Psoas muscle (tissue), 7 donors: ENCODE measurements at regions not wholly inside any gene's neighbourhood (a gene's known extent, or its start where the extent isn't known, plus 50 kb on each side); places are given as distances from the start of the nearest gene placed in this dataset.

Experiments
- ATAC-seq, 4 donors: fragments of 200-7000 bp; cut with Tn5 transposase; one replicate each; pipeline ENCODE4 v1.9.1; 2020; ENCODE audit warnings: moderate library complexity in 3 of 4, mild to moderate bottlenecking in 2 of 4
- DNase-seq, 2 donors: peaks; one replicate each; pipeline ENCODE4 v3.0.0-alpha.2; 2020
- H3K27ac ChIP-seq: fragments of 200-600 bp; one replicate; pipeline ENCODE4 v1.8.0; 2022
- H3K27me3 ChIP-seq, 3 donors: fragments of 200-600 bp in 1 of 3; one replicate each; pipeline versions ENCODE4 v1.6.1 to v1.8.0; 2013 to 2022; ENCODE audit warnings: low read length in 2 of 3, mild to moderate bottlenecking in 2 of 3, moderate library complexity in 1 of 3; ENCODE audit not compliant: insufficient read depth in 3 of 3
- H3K36me3 ChIP-seq, 2 donors: fragments of 200-600 bp in 1 of 2; one replicate each; pipeline versions ENCODE4 v1.6.1 to v1.8.0; 2013 to 2022; ENCODE audit warnings: low read depth in 1 of 2, mild to moderate bottlenecking in 1 of 2, moderate library complexity in 1 of 2; ENCODE audit not compliant: insufficient read depth in 1 of 2
- H3K4me1 ChIP-seq: fragments of 200-600 bp; one replicate; pipeline ENCODE4 v1.8.0; 2022
- H3K4me3 ChIP-seq: fragments of 200-600 bp; one replicate; pipeline ENCODE4 v1.8.0; 2022; ENCODE audit warnings: mild to moderate bottlenecking
- H3K9me3 ChIP-seq: fragments of 200-600 bp; one replicate; pipeline ENCODE4 v1.8.0; 2022
- WGBS, 3 donors: extraction: QIAGEN DNeasy Blood & Tissue Kit; methylation state at CpG; one replicate each; pipeline versions ENCODE4 v1.1.6 to v1.1.7; 2013; 5-methylcytosine and 5-hydroxymethylcytosine counted together
- intact Hi-C, 2 donors: fragments of 100-400 bp; cut with DNase I; formaldehyde crosslinking; loops; one replicate each; pipeline versions ENCODE4 v1.11.0 to v1.14.2; 2022
- TF ChIP-seq, protein P1 (sequence below): fragments of 200-600 bp; IDR thresholded peaks from one replicate; pipeline ENCODE4 v1.8.0; 2022; ENCODE audit warnings: antibody characterized with exemption
- donor health status: healthy with polysubstance abuse.
- donor health status: DM: no; HTN: no; CAD: no; lungs with moderate emphysema.
- donor health status: Bipolar disorder and iron deficiency.
- donor health status: healthy.
- donor health status: DM: yes; HTN: yes; CAD: no.
- donor health status: DM: no; HTN: no; CAD: no.
- donor health status: DM: yes; HTN: yes; CAD: no.

DNA sequence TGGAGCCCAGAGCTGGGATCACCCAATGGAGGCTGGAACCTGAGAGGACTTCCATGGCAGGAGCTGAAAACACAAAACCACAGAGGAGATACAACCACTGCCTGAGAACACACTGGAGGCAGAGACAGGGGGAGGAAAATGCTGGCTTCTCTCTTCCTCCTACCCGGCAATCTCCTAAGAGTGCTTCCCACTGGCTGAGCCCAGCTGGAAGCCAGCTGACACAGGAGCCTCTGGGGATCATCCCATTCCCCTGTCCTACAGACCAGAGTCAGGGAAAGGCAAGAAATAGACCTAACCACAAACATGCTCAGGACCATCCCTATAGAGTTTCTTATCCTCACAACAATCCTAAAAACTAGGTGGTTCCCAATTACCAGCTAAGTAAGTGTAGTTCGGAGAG is 112.4 kb upstream of the CDH5 start:
- H3K36me3 ChIP-seq, result no peaks in the 10 kb centered on the region
- intact Hi-C loops, result no loop called here
- DNase-seq, result peak in 1 of 2 donors; percentile 27
- H3K27me3 ChIP-seq, result peaks cover 0 to 3% (median 0%) of the 10 kb centered on the region in 3 donors
- no peak for ATAC-seq
- H3K4me1 ChIP-seq, result no peaks in the 10 kb centered on the region
- no peak overlapping the region for H3K4me3 ChIP-seq
- no peaks in the 10 kb centered on the region for H3K9me3 ChIP-seq
- 69 to 75% (median 74%) methylated on average over 2 of the region's 2 CpGs for WGBS, 3 donors
- TF ChIP-seq, protein P1, sequence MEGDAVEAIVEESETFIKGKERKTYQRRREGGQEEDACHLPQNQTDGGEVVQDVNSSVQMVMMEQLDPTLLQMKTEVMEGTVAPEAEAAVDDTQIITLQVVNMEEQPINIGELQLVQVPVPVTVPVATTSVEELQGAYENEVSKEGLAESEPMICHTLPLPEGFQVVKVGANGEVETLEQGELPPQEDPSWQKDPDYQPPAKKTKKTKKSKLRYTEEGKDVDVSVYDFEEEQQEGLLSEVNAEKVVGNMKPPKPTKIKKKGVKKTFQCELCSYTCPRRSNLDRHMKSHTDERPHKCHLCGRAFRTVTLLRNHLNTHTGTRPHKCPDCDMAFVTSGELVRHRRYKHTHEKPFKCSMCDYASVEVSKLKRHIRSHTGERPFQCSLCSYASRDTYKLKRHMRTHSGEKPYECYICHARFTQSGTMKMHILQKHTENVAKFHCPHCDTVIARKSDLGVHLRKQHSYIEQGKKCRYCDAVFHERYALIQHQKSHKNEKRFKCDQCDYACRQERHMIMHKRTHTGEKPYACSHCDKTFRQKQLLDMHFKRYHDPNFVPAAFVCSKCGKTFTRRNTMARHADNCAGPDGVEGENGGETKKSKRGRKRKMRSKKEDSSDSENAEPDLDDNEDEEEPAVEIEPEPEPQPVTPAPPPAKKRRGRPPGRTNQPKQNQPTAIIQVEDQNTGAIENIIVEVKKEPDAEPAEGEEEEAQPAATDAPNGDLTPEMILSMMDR, result no peak
- H3K27ac ChIP-seq, result no peak overlapping the region

DNA sequence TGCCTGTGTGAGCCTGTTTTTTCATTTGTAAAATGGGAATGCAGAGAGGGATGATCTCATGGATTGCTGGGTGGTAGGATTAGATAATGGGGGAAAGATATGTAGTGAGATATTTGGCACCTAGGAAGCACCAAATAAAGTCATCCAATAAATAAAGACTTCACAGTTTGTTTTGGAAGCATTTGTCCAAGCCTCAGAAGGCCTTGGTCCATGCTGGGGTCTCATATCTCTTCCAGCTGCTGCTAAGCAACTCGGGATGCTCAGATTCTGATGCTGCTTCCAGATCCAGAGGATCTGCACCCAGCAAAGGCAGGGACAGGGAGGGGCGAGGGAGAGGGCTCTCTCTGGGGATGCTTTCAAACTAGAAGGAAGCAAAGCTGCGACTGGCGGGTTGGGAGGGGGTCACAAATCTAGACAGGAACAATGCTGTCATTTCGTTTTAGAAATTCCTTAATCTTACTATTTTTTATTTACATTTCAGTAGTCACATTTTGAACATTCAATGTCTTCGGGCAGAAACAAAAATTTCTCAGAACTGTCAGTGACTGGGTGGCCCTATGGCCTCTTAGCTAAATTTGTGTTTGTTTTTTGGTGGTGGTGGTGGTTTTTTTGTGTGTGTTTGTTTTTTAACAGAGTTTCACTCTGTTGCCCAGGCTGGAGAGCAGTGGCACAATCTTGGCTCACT is 114.9 kb upstream of the CDH5 start:
- H3K27me3 ChIP-seq, result peaks cover 0 to 3% (median 0%) of the 10 kb centered on the region in 3 donors
- TF ChIP-seq, protein P1, result no peak
- ATAC-seq (no peak), DNase-seq (peak in 1 of 2 donors; percentile 52)
- 76 to 83% (median 77%) methylated on average over 6 of the region's 6 CpGs for WGBS, 3 donors
- no peaks in the 10 kb centered on the region for H3K36me3 ChIP-seq
- H3K4me1 ChIP-seq, result no peaks in the 10 kb centered on the region
- no peaks in the 10 kb centered on the region for H3K9me3 ChIP-seq
- intact Hi-C loops, result no loop called here
- peak overlapping the region; percentile 36 for H3K27ac ChIP-seq
- no peak overlapping the region for H3K4me3 ChIP-seq

DNA sequence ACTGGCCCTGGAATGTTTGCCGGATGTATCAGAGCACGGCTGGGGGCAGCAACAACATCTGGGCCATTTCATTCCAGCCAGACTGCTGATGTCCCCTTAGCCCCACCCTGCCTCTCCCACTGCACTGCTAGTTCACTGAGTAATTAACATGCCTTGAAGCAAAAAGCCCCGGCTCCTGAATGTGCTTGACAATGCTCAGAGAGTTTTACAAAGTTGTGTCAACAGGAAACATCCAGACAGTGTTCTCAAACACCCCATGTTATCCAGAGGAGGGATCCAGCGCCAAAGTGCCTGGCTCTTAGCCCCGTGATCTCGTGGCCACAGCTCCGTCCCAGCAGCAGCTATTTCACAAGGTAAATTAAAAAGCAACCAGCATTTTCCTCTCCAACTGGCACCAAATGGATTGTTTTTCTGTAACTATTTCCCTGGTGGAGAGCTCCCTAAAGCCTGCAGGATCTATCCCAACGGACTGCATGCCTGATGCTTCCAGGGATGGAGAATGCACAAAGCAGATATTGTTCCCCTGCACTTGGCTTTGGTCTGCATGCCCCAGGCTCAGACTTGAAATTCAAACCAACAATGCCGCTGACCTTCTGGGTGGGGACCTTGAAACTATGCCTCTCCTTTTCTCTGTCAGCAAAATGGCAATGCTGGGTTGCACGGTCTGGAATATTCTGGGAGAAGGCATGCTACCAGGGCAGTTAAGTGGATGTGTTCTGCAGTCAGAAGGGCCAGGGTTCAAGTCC is 115.6 kb upstream of the CDH5 start:
- Histone ChIP-seq H3K4me1 (no peaks in the 10 kb centered on the region), H3K27me3 (peaks cover 0 to 3% (median 0%) of the 10 kb centered on the region in 3 donors), H3K9me3 (no peaks in the 10 kb centered on the region), H3K4me3 (no peak overlapping the region), H3K27ac (peak overlapping the region; percentile 36), H3K36me3 (no peaks in the 10 kb centered on the region)
- DNase-seq, result peak; percentile 81 to 92
- peak; percentile 49 to 73 (median 62) for ATAC-seq
- intact Hi-C loops, result no loop called here
- TF ChIP-seq, protein P1, result no peak
- WGBS, 3 donors, result 9 to 12% (median 10%) methylated on average over 10 of the region's 10 CpGs

DNA sequence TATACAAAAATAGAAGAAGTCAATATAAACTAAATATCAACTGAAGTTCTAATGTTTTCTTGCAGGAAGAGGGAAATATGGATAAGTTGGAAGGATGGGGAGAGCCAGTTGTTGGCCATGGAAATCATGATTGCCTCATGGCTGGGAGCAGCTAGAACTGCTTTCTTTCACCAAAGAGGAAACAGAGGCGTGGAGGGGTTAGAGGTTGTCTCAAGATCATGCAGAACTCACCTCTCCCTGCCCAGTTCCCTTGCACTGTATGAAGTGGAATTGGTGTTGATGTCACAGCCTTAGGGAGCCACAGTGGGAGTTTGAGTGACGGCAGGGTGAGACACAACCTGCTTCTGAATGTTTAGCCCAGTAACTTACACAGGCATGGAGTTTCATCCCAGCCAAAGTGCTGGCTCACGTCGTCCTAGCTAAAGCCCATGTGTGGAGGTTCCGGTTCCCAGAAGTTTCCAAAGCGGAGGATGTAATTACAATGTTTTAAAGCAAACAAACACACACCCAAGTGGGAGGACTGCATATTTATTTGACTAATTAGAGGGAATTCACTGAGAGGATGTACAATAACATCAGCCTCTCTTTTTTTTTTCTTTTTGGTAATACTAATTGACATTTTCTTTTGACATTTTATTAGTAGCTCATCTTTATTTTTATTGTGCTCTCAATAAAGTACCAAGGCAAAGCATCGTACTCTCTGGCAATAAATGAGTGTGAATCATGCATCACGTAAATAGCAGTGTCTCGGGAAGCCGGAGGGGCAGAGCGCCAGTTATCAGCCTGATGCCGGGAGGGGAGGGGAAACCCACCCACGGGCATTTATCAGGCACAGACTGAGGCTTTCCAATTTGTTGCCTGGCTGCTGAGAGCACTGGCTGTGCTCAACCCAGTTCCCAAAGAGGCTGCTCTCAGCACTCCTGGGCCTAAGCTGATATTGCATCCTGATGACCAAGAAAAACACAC is 118.7 kb upstream of the CDH5 start:
- ATAC-seq, result peak in 3 of 4 donors; percentile 70 to 76 (median 74)
- no peak overlapping the region for H3K27ac ChIP-seq
- intact Hi-C loops, result no loop called here

More for the DNA sequence above, 118.7 kb upstream of the CDH5 start:
- peak; percentile 80 to 90 for DNase-seq
- 26 to 35% (median 27%) methylated on average over 13 of the region's 13 CpGs for WGBS, 3 donors
- no peaks in the 10 kb centered on the region for H3K36me3 ChIP-seq
- H3K27me3 ChIP-seq, result peaks cover 0 to 6% (median 0%) of the 10 kb centered on the region in 3 donors
- H3K9me3 ChIP-seq, result no peaks in the 10 kb centered on the region
- H3K4me1 ChIP-seq, result no peaks in the 10 kb centered on the region
- TF ChIP-seq, protein P1, result no peak
- H3K4me3 ChIP-seq, result no peak overlapping the region
